ENCODE measurements at regions not wholly inside any gene's neighbourhood (a gene's known extent, or its start where the extent isn't known, plus 50 kb on each side); places are given as distances from the start of the nearest gene placed in this dataset.

DNA sequence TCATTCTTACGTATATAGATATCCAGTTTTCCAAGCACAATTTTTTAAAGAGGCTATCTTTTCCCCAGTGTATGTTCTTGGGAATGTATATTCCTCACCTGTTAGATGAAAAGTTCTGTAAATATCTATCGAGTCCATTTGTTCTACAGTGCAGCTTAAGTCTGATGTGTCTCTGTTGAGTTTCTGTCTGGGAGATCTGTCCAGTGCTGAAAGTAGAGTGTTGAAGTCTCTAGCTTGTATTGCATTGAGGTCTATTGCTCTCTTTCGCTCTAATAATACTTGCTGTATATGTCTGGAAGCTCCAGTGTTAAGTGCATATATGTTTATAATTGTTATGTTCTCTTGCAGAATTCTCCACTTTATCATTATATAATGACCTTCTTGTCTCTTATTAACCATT lies 373.1 kb downstream of the PPARGC1A start:
- 89% methylated on average over 2 of the region's 3 CpGs for WGBS (ENCODE audit: insufficient coverage)
- intact Hi-C loops (cut with micrococcal nuclease): no loop called here

DNA sequence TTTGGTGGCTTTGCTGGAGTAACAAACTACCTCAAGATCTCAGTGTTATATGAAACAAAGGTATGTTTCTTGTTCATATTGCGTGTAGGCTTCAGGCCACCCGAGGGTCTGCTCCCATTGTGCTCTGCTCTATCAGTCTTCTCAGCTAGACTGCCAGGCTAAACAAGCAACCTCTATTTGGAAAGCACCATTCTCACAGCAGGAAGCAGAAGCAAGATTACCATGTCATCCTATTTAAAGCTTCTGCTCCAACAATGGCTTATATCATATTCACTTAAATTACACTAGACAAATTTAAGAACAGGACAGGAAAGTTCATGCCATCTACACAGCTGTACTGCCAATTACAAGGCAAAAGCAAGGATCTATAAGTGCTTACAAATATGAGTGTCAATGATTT lies 385.8 kb downstream of the PPARGC1A start:
- no peak overlapping the region for H3K27ac Mint-ChIP-seq
- no peaks in the 10 kb centered on the region for H3K9me3 ChIP-seq (ENCODE audit: control insufficient read depth, insufficient read depth, low read length)
- no peak for ATAC-seq
- no peak for DNase-seq
- H3K4me1 Mint-ChIP-seq: no peaks in the 10 kb centered on the region
- H3K27me3 Mint-ChIP-seq (ENCODE audit: low read depth in 2 of 2): no peaks in the 10 kb centered on the region
- no peak overlapping the region for H3K4me3 Mint-ChIP-seq
- H3K36me3 ChIP-seq (ENCODE audit: control insufficient read depth, insufficient read depth, low read length): no peaks in the 10 kb centered on the region
- TF ChIP-seq CTCF (IDR thresholded peaks at IDR 0.05): no peak
- H3K4me3 ChIP-seq (ENCODE audit: low read length): no peak overlapping the region
- peaks cover 4 to 12% of the 10 kb centered on the region in 2 donors for H3K9me3 Mint-ChIP-seq
- H3K4me1 ChIP-seq (ENCODE audit: control insufficient read depth, insufficient read depth, low read length): no peaks in the 10 kb centered on the region
- no peak overlapping the region for H3K27ac ChIP-seq (ENCODE audit: low read length)
- intact Hi-C loops (cut with micrococcal nuclease): no loop called here
- H3K36me3 Mint-ChIP-seq: no peaks in the 10 kb centered on the region
- 49% methylated on average over 2 of the region's 2 CpGs for WGBS (ENCODE audit: insufficient coverage)
- H3K27me3 ChIP-seq (ENCODE audit: control insufficient read depth, insufficient read depth, low read length): no peaks in the 10 kb centered on the region

More for the DNA sequence above, 373.1 kb downstream of the PPARGC1A start:
- no peak overlapping the region for H3K27ac ChIP-seq (ENCODE audit: low read length)
- H3K4me3 Mint-ChIP-seq: no peak overlapping the region
- no peak for DNase-seq
- peaks cover 5% of the 10 kb centered on the region for H3K9me3 ChIP-seq (ENCODE audit: control insufficient read depth, insufficient read depth, low read length)
- H3K36me3 Mint-ChIP-seq: peaks cover 16% of the 10 kb centered on the region
- no peaks in the 10 kb centered on the region for H3K36me3 ChIP-seq (ENCODE audit: control insufficient read depth, insufficient read depth, low read length)
- H3K9me3 Mint-ChIP-seq: peaks cover 16 to 33% of the 10 kb centered on the region in 2 donors
- no peaks in the 10 kb centered on the region for H3K4me1 Mint-ChIP-seq
- no peaks in the 10 kb centered on the region for H3K27me3 Mint-ChIP-seq (ENCODE audit: low read depth in 2 of 2)
- no peak overlapping the region for H3K27ac Mint-ChIP-seq
- no peaks in the 10 kb centered on the region for H3K4me1 ChIP-seq (ENCODE audit: control insufficient read depth, insufficient read depth, low read length)
- H3K4me3 ChIP-seq (ENCODE audit: low read length): no peak overlapping the region
- no peak for TF ChIP-seq CTCF (IDR thresholded peaks at IDR 0.05)
- H3K27me3 ChIP-seq (ENCODE audit: control insufficient read depth, insufficient read depth, low read length): no peaks in the 10 kb centered on the region
- ATAC-seq: no peak

- H3K27ac ChIP-seq (ENCODE audit: low read length): no peak overlapping the region
- H3K27ac Mint-ChIP-seq: no peak overlapping the region
- intact Hi-C loops (cut with micrococcal nuclease): no loop called here
- H3K9me3 Mint-ChIP-seq: peaks cover 3 to 16% of the 10 kb centered on the region in 2 donors
- ATAC-seq: no peak
- H3K36me3 ChIP-seq (ENCODE audit: control insufficient read depth, insufficient read depth, low read length): no peaks in the 10 kb centered on the region
- no peak for TF ChIP-seq CTCF (IDR thresholded peaks at IDR 0.05)
- no peak overlapping the region for H3K4me3 ChIP-seq (ENCODE audit: low read length)
- H3K27me3 ChIP-seq (ENCODE audit: control insufficient read depth, insufficient read depth, low read length): no peaks in the 10 kb centered on the region
- 95% methylated on average over 2 of the region's 3 CpGs for WGBS (ENCODE audit: insufficient coverage)
- peaks cover 6% of the 10 kb centered on the region for H3K9me3 ChIP-seq (ENCODE audit: control insufficient read depth, insufficient read depth, low read length)
- DNase-seq: no peak
- H3K27me3 Mint-ChIP-seq (ENCODE audit: low read depth in 2 of 2): no peaks in the 10 kb centered on the region
- no peak overlapping the region for H3K4me3 Mint-ChIP-seq
- H3K36me3 Mint-ChIP-seq: no peaks in the 10 kb centered on the region
- H3K4me1 ChIP-seq (ENCODE audit: control insufficient read depth, insufficient read depth, low read length): no peaks in the 10 kb centered on the region
- no peaks in the 10 kb centered on the region for H3K4me1 Mint-ChIP-seq
Observed at GRCh38 chr4:23500894-23501449, 388.9 kb downstream of the PPARGC1A start.

GRCh38 chr4:23485801-23486200 lies 404.0 kb downstream of the PPARGC1A start:
- ATAC-seq: no peak
- intact Hi-C loops (cut with micrococcal nuclease): no loop called here
- H3K9me3 Mint-ChIP-seq: peaks cover 7 to 12% of the 10 kb centered on the region in 2 donors

More at GRCh38 chr4:23485801-23486200, 404.0 kb downstream of the PPARGC1A start:
- Mint-ChIP-seq H3K36me3 (no peaks in the 10 kb centered on the region), H3K27me3 (ENCODE audit: low read depth in 2 of 2) (no peaks in the 10 kb centered on the region), H3K4me1 (no peaks in the 10 kb centered on the region), H3K4me3 (no peak overlapping the region), H3K27ac (no peak overlapping the region)
- Histone ChIP-seq H3K27ac (ENCODE audit: low read length) (no peak overlapping the region), H3K36me3 (ENCODE audit: control insufficient read depth, insufficient read depth, low read length) (no peaks in the 10 kb centered on the region), H3K4me1 (ENCODE audit: control insufficient read depth, insufficient read depth, low read length) (no peaks in the 10 kb centered on the region), H3K4me3 (ENCODE audit: low read length) (no peak overlapping the region), H3K9me3 (ENCODE audit: control insufficient read depth, insufficient read depth, low read length) (no peaks in the 10 kb centered on the region), H3K27me3 (ENCODE audit: control insufficient read depth, insufficient read depth, low read length) (no peaks in the 10 kb centered on the region)
- no peak for DNase-seq
- TF ChIP-seq CTCF (IDR thresholded peaks at IDR 0.05): no peak

All from natural killer cell (primary cell).